ENCODE measurements at regions not wholly inside any gene's neighbourhood (a gene's known extent, or its start where the extent isn't known, plus 50 kb on each side); places are given as distances from the start of the nearest gene placed in this dataset.

DNA sequence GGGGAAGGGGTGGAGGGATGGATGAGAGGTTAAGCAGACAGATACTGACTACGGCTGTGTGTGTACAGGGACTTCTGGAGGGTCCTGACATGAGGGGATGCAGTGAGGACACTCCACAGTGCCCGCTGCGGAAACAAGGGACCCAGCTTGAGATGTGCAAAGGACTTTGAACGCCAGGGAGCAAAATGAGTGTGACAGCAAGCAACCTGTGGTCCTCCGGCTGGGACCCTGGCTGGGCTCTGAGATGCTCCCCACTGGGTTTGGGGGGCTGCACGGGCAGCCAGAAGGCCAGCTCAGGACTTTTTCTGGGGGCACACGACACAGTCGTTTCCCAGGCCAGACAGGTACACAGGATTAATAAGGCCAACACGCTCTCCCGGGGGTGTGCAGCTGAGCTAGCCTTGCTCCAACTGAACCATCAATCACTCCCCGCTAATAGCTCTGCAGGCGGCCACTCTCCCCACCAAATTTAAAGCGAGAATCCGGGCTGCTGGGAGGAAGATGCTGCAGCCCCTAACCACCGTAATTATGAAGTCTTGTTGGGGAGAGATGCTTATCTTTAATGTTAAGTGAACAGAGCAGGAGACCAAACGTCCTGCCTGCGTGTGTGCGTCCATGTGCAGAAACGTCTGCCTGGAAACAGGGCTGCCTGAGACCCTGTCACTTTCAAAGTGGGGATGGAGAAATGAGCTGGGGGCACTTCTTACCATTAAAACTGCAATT, 51.6 kb upstream of the DLK1 start:
- DNase-seq = no peak

DNA sequence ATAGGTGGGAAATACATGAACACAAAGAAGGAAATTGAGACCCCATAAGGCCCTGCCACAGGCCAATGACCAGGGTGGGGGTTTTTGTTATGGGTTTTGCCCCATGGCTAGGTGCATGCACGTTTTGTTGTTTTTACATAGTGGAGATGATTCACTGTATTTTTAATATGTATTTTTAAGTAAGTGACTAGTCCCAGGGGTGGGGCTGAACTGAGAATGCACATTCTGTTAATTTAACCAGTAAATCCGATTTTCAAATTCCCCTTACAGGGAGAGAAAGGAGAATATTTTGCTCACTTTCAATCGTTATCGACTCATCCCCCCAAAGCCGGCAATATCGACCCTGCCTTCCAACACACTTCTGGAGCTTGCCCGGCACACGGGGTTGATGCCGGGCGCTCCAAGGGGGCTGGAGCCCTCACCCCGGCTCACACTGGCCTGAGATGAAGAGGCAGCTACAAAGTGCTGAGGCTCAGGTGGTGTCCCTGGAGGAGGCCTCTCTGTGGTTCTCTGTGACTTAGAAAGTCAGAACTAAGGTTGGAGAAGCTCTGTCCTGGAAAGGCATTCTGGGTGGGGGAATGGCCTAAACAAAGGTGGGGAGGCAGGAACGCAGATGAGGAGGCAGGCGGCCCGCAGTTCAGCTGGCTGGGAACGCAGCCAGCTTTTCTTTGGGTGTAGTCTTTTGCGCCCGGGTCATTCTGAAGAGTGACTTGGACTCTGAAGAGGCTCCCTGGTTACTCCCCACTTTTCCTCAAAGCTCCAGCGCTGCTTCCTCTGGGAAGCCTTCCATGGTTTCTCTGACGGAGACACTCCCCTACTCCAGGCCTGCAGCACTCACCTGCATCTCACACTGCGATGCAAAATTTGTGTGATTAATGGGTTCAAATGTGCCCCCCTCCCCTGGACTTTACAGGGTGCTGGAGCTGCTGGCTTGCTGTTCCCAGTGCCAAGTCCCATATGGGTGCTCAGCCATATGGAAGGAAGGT, 50.7 kb upstream of the DLK1 start:
- DNase-seq = no peak
